K562 (cell line): ENCODE measurements at regions not wholly inside any gene's neighbourhood (a gene's known extent, or its start where the extent isn't known, plus 50 kb on each side); places are given as distances from the start of the nearest gene placed in this dataset.

Experiments
- ATAC-seq: fragments of 200-7000 bp; cut with Tn5 transposase; 3 replicates; pipeline ENCODE4 v1.9.1; 2020; ENCODE audit warnings: moderate library complexity
- BruUV-seq: library from RNA; stranded (reverse); fragments of 400-500 nt; replicated peaks from 2 replicates; lab custom pipeline; 2021; lab: Mats Ljungman, UMichigan
- CTCF ChIA-PET: fragments of 300-600 bp; formaldehyde crosslinking; extraction: SDS; loops from one replicate; lab custom pipeline; 2021; ENCODE audit warnings: low intra/inter-chr PET ratio; lab: Yijun Ruan, JAX
- POLR2A ChIA-PET: fragments of 300-600, 350-650 bp; sonication (Branson Sonifier 250); formaldehyde crosslinking; extraction: SDS; loops from one replicate; lab custom pipeline; 2021; ENCODE audit warnings: antibody characterized with exemption, inconsistent platforms; lab: Yijun Ruan, JAX
- DNase-seq, 4 experiments: peaks; one replicate each; pipeline versions ENCODE4 v3.0.0 to v3.0.0-alpha.2; 2011 to 2018; ENCODE audit warnings: low spot score in 3 of 4, mixed read lengths in 3 of 4; ENCODE audit errors: extremely low read depth in 1 of 4
- FAIRE-seq: peaks from 2 replicates; lab custom pipeline; 2011; peaks lifted over from hg19 to GRCh38; lab: Jason Lieb, UNC
- H2AFZ ChIP-seq: 2 replicates; pipeline ENCODE4 v1.6.0; 2011; ENCODE audit warnings: low read depth, low read length, control low read depth, inconsistent platforms
- H3K27ac ChIP-seq: fragments of 200-600 bp; 3 replicates; pipeline ENCODE4 v1.8.0; 2011; ENCODE audit warnings: low read depth, mild to moderate bottlenecking, control low read depth, inconsistent platforms, low read length, moderate library complexity, mixed read lengths; ENCODE audit errors: extremely low read depth
- H3K27me3 ChIP-seq, 2 experiments: fragments of 300-600 bp in 1 of 2; 2 replicates in 1 of 2; 3 replicates in 1 of 2; pipeline versions ENCODE4 v1.6.0 to v1.8.0; 2011; ENCODE audit warnings: inconsistent platforms in 2 of 2, low read length in 2 of 2, mild to moderate bottlenecking in 1 of 2, mixed read lengths in 1 of 2, moderate library complexity in 1 of 2; ENCODE audit not compliant: control insufficient read depth in 2 of 2, insufficient read depth in 2 of 2
- H3K36me3 ChIP-seq: fragments of 300-600 bp; 3 replicates; pipeline ENCODE4 v1.8.0; 2011; ENCODE audit warnings: mild to moderate bottlenecking, low read length, inconsistent platforms; ENCODE audit not compliant: control insufficient read depth, insufficient read depth
- H3K4me1 ChIP-seq, 2 experiments: fragments of 200-600 bp in 1 of 2; replicated peaks in 1 of 2; 2 replicates in 1 of 2; 3 replicates in 1 of 2; pipeline versions ENCODE4 v1.5.1 to v1.8.0; 2011; ENCODE audit warnings: inconsistent platforms in 2 of 2, low read length in 2 of 2, mild to moderate bottlenecking in 1 of 2, mixed read lengths in 1 of 2, moderate library complexity in 1 of 2; ENCODE audit not compliant: control insufficient read depth in 2 of 2, insufficient read depth in 2 of 2
- H3K4me2 ChIP-seq: 2 replicates; pipeline ENCODE4 v1.6.1; 2011; ENCODE audit warnings: low read length, control low read depth, inconsistent platforms, mixed read lengths; ENCODE audit not compliant: insufficient read depth
- H3K4me3 ChIP-seq: fragments of 200-600 bp; sonication (generic), shearing (Covaris generic); 2 replicates; pipeline ENCODE4 v1.5.1; 2016; ENCODE audit warnings: control low read depth, inconsistent platforms
- H3K79me2 ChIP-seq: fragments of 200-600 bp; 3 replicates; pipeline ENCODE4 v1.8.0; 2011; ENCODE audit warnings: low read length, inconsistent platforms; ENCODE audit not compliant: control insufficient read depth, insufficient read depth
- H3K9ac ChIP-seq, 2 experiments: 2 replicates each; pipeline versions ENCODE4 v1.6.0 to v1.6.1; 2011; ENCODE audit warnings: low read depth in 2 of 2, low read length in 2 of 2, control low read depth in 1 of 2, inconsistent platforms in 1 of 2, mild to moderate bottlenecking in 1 of 2, mixed read lengths in 1 of 2; ENCODE audit not compliant: insufficient read depth in 1 of 2
- H3K9me1 ChIP-seq: one replicate; pipeline ENCODE4 v1.6.0; 2011; ENCODE audit warnings: inconsistent platforms, mild to moderate bottlenecking, low read length, moderate library complexity; ENCODE audit not compliant: control insufficient read depth, insufficient read depth
- H3K9me3 ChIP-seq: replicated peaks from 2 replicates; pipeline ENCODE4 v1.5.1; 2011; ENCODE audit warnings: low read depth, low read length, inconsistent platforms; ENCODE audit not compliant: control insufficient read depth, insufficient read depth
- H4K20me1 ChIP-seq: replicated peaks from 2 replicates; pipeline ENCODE4 v1.6.1; 2011; ENCODE audit warnings: low read length, inconsistent platforms, mixed read lengths; ENCODE audit not compliant: control insufficient read depth, insufficient read depth
- C11orf30 ChIP-seq: fragments of 450-650 bp; IDR thresholded peaks from 2 replicates; pipeline ENCODE4 v1.6.1; 2016; ENCODE audit warnings: low read depth, mild to moderate bottlenecking
- FIP1L1 ChIP-seq: fragments of 200-400 bp; formaldehyde crosslinking; IDR thresholded peaks from 2 replicates; pipeline ENCODE4 v1.6.1; 2018; ENCODE audit warnings: mild to moderate bottlenecking, low read depth, low read length; ENCODE audit not compliant: poor library complexity, severe bottlenecking
- L3MBTL2 ChIP-seq: fragments of 450-650 bp; IDR thresholded peaks from 2 replicates; pipeline ENCODE4 v1.6.1; 2016; ENCODE audit warnings: mild to moderate bottlenecking, moderate library complexity
- NRF1 ChIP-seq, 2 experiments: fragments of 450-650 bp; IDR thresholded peaks in 1 of 2; conservative IDR thresholded peaks in 1 of 2; 2 replicates each; pipeline ENCODE4 v1.6.1; 2014; ENCODE audit warnings: mild to moderate bottlenecking in 2 of 2
- RAD51 ChIP-seq: fragments of 450-650 bp; IDR thresholded peaks from 2 replicates; pipeline ENCODE4 v1.7.1; 2016; ENCODE audit warnings: low read depth, mild to moderate bottlenecking, borderline replicate concordance
- SPI1 ChIP-seq: IDR thresholded peaks from 2 replicates; pipeline ENCODE4 v1.6.1; 2011; ENCODE audit warnings: low read depth, low read length, control low read depth, borderline replicate concordance
- ZNF316 ChIP-seq: fragments of 450-650 bp; IDR thresholded peaks from 2 replicates; pipeline ENCODE4 v1.6.1; 2016
- WGBS: fragments of 100-300 bp; shearing (Covaris generic); methylation state at CpG from one replicate; pipeline ENCODE4 v1.1.6; 2016; ENCODE audit warnings: low coverage, mixed read lengths; ENCODE audit not compliant: insufficient coverage; ENCODE audit errors: missing lambda C conversion rate; 5-methylcytosine and 5-hydroxymethylcytosine counted together
- in situ Hi-C: fragments of 300-500 bp; cut with MboI; formaldehyde crosslinking; loops from 4 replicates; pipeline ENCODE4 v1.15.0; 2018; ENCODE audit warnings: inconsistent platforms, mixed read lengths
- intact Hi-C: fragments of 100-400 bp; cut with micrococcal nuclease; formaldehyde crosslinking; loops from 2 replicates; pipeline ENCODE4 v1.14.2; 2022
- TF ChIP-seq, protein P1 (sequence below): sonication (generic); formaldehyde crosslinking; IDR thresholded peaks from 2 replicates; pipeline ENCODE4 v1.9.0; 2022; ENCODE audit warnings: mild to moderate bottlenecking, missing genetic modification reagents
- TF ChIP-seq, protein P2 (sequence below), 2 experiments: IDR thresholded peaks; 2 replicates each; pipeline ENCODE4 v1.6.1; 2012; ENCODE audit warnings: improper control_type of control experiment in 2 of 2, low read depth in 2 of 2, low read length in 2 of 2, borderline replicate concordance in 1 of 2
- TF ChIP-seq, protein P3 (sequence below): sonication (generic); formaldehyde crosslinking; IDR thresholded peaks from 2 replicates; pipeline ENCODE4 v1.5.0; 2020; ENCODE audit warnings: missing genetic modification reagents
- TF ChIP-seq, protein P4 (sequence below): fragments of 450-650 bp; formaldehyde crosslinking; IDR thresholded peaks from 2 replicates; pipeline ENCODE4 v1.4.0; 2020; ENCODE audit warnings: mild to moderate bottlenecking, mixed read lengths
- TF ChIP-seq, protein P5 (sequence below): fragments of 250-450 bp; sonication (Bioruptor Pico); IDR thresholded peaks from 2 replicates; pipeline ENCODE4 v1.8.0; 2022; ENCODE audit warnings: moderate library complexity, mild to moderate bottlenecking, inconsistent platforms

DNA sequence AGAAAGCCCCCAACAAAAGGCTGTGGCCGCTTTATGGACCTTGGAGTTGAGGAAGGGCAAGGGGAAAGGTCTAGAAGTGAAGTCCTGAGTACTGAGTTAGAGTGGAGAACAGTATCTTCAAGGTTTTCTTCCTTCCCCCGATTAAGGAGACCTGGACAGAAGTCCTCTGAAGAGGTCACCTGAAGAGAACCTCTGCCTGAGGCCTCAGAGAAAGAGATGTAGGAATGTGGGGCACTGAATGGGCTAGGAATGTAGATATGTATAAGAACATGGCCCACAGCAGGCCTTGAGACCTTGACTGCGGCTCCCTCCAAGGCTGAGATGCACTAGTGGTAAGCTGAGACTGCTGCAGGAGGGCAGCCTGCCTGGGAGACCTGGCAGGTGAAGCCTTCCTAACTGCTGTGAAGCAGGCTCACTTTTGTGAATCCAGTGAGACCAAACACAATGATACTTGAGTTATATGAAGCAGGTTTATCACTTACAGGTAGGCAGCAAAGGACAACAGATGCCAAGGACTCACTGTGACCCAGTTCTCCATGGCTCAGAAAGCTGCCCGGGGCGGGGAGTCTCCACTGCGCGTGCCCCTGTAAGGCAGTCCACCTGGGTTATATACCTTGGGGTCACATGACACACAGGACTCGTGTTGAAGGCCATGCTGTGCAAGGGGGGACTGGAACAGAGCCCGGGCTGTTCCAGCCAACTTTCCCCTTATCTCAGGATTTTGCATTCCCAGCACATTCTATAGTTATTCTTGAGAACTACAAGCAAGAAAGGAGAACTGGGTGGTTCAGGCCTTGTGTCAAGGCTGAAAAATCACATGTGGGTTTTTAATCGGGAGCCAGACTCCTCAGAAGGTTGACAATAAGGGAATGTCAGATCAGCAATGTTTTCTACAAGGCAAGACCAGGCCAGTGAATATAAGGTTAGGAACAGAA is 78.8 kb upstream of the PPM1J start:
- in situ Hi-C loops: no loop called here
- no TSS peak for BruUV-seq
- CTCF ChIA-PET: no interaction called here
- TF ChIP-seq SPI1 (peak; percentile 64; the same call in 1 of the 2 replicates), FIP1L1 (no peak), ZNF316 (peak; percentile 45; the same call in 1 of the 2 replicates), L3MBTL2 (peak; percentile 56), C11orf30 (peak; percentile 44; the same call in 1 of the 2 replicates), RAD51 (0 out of 2 replicates have a peak, but pooled peaks have one; percentile 8), NRF1 (conservative IDR thresholded peaks at IDR 0.05 in 1 of 2, IDR thresholded peaks at IDR 0.05 in 1 of 2) (0 out of 4 replicates have a peak, but pooled peaks of 1 of the 2 experiments have one; percentile 8)
- TF ChIP-seq, protein P1, sequence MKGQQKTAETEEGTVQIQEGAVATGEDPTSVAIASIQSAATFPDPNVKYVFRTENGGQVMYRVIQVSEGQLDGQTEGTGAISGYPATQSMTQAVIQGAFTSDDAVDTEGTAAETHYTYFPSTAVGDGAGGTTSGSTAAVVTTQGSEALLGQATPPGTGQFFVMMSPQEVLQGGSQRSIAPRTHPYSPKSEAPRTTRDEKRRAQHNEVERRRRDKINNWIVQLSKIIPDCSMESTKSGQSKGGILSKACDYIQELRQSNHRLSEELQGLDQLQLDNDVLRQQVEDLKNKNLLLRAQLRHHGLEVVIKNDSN: no peak
- TF ChIP-seq, protein P2, sequence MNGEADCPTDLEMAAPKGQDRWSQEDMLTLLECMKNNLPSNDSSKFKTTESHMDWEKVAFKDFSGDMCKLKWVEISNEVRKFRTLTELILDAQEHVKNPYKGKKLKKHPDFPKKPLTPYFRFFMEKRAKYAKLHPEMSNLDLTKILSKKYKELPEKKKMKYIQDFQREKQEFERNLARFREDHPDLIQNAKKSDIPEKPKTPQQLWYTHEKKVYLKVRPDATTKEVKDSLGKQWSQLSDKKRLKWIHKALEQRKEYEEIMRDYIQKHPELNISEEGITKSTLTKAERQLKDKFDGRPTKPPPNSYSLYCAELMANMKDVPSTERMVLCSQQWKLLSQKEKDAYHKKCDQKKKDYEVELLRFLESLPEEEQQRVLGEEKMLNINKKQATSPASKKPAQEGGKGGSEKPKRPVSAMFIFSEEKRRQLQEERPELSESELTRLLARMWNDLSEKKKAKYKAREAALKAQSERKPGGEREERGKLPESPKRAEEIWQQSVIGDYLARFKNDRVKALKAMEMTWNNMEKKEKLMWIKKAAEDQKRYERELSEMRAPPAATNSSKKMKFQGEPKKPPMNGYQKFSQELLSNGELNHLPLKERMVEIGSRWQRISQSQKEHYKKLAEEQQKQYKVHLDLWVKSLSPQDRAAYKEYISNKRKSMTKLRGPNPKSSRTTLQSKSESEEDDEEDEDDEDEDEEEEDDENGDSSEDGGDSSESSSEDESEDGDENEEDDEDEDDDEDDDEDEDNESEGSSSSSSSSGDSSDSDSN (IDR thresholded peaks at IDR 0.05; ENCODE audit: borderline replicate concordance in 1 of 2, low read depth in 2 of 2, low read length in 2 of 2): no peak
- TF ChIP-seq, protein P3, sequence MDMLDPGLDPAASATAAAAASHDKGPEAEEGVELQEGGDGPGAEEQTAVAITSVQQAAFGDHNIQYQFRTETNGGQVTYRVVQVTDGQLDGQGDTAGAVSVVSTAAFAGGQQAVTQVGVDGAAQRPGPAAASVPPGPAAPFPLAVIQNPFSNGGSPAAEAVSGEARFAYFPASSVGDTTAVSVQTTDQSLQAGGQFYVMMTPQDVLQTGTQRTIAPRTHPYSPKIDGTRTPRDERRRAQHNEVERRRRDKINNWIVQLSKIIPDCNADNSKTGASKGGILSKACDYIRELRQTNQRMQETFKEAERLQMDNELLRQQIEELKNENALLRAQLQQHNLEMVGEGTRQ (CRISPR knock-in tag): 0 out of 2 replicates have a peak, but pooled peaks have one; percentile 32
- TF ChIP-seq, protein P4, sequence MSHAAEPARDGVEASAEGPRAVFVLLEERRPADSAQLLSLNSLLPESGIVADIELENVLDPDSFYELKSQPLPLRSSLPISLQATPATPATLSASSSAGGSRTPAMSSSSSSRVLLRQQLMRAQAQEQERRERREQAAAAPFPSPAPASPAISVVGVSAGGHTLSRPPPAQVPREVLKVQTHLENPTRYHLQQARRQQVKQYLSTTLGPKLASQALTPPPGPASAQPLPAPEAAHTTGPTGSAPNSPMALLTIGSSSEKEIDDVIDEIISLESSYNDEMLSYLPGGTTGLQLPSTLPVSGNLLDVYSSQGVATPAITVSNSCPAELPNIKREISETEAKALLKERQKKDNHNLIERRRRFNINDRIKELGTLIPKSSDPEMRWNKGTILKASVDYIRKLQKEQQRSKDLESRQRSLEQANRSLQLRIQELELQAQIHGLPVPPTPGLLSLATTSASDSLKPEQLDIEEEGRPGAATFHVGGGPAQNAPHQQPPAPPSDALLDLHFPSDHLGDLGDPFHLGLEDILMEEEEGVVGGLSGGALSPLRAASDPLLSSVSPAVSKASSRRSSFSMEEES (CRISPR knock-in tag): peak; percentile 92
- TF ChIP-seq, protein P5, sequence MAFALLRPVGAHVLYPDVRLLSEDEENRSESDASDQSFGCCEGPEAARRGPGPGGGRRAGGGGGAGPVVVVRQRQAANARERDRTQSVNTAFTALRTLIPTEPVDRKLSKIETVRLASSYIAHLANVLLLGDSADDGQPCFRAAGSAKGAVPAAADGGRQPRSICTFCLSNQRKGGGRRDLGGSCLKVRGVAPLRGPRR (CRISPR knock-in tag): 0 out of 2 replicates have a peak, but pooled peaks have one; percentile 16

More for the DNA sequence above, 78.8 kb upstream of the PPM1J start:
- peak overlapping the region; percentile 14 for H2AFZ ChIP-seq
- no peaks in the 10 kb centered on the region for H3K36me3 ChIP-seq
- H3K4me3 ChIP-seq: no peak overlapping the region
- intact Hi-C loops: no loop called here
- peaks cover 0 to 26% of the 10 kb centered on the region in 2 experiments; a peak in 4 of 5 replicates for H3K4me1 ChIP-seq
- H3K79me2 ChIP-seq: no peaks in the 10 kb centered on the region
- no peak overlapping the region for H3K27ac ChIP-seq
- no peaks in the 10 kb centered on the region for H4K20me1 ChIP-seq
- peaks cover 5% of the 10 kb centered on the region for H3K9me1 ChIP-seq
- ATAC-seq (peak; percentile 28; the same call in 2 of the 3 replicates), DNase-seq (no peak), FAIRE-seq (peak; percentile 49)
- POLR2A ChIA-PET: interaction anchor here (0.7 to 2.2 kb wide), 2 partner anchors 11 to 13 kb away, joined by 3 to 6 read pairs; no protein-coding TSS in a partner anchor
- WGBS: 46% methylated on average over 10 of the region's 10 CpGs
- H3K4me2 ChIP-seq: peak overlapping the region; percentile 27; the same call in 1 of the 2 replicates
- H3K27me3 ChIP-seq: peaks cover 10 to 15% of the 10 kb centered on the region in 2 experiments; a peak in 2 of 5 replicates
- H3K9me3 ChIP-seq: no peaks in the 10 kb centered on the region
- no peak overlapping the region for H3K9ac ChIP-seq
